Ascending aorta (tissue), 2 donors: ENCODE measurements at regions not wholly inside any gene's neighbourhood (a gene's known extent, or its start where the extent isn't known, plus 50 kb on each side); places are given as distances from the start of the nearest gene placed in this dataset.

Experiments used
- DNase-seq, 2 donors: peaks; one replicate each; pipeline ENCODE4 v3.0.0-alpha.2; 2019; ENCODE audit warnings: low spot score in 2 of 2
- H3K27ac ChIP-seq, 2 donors: fragments of 200-600 bp; sonication (generic); one replicate each; pipeline ENCODE4 v1.5.1; 2016 to 2017; ENCODE audit warnings: mild to moderate bottlenecking in 1 of 2
- H3K27me3 ChIP-seq: fragments of 200-600 bp; sonication (generic); one replicate; pipeline ENCODE4 v1.5.1; 2017
- H3K36me3 ChIP-seq, 2 donors: fragments of 200-600 bp; sonication (generic); one replicate each; pipeline ENCODE4 v1.5.1; 2016
- H3K4me1 ChIP-seq, 2 donors: fragments of 200-600 bp; sonication (generic); one replicate each; pipeline ENCODE4 v1.5.1; 2016 to 2017; ENCODE audit warnings: mild to moderate bottlenecking in 1 of 2
- H3K4me3 ChIP-seq, 2 donors: fragments of 200-600 bp; sonication (generic); one replicate each; pipeline ENCODE4 v1.5.1; 2016 to 2017; ENCODE audit warnings: mild to moderate bottlenecking in 1 of 2
- H3K9me3 ChIP-seq, 2 donors: fragments of 200-600 bp; sonication (generic); one replicate each; pipeline ENCODE4 v1.5.1; 2016
- intact Hi-C: fragments of 100-400 bp; cut with DNase I; formaldehyde crosslinking; loops from one replicate; pipeline ENCODE4 v1.15.1; 2023
- TF ChIP-seq, protein P1 (sequence below), 3 experiments: fragments of 200-600 bp in 2 of 3; fragments of 450-650 bp in 1 of 3; sonication (generic) in 2 of 3; IDR thresholded peaks; one replicate each; pipeline ENCODE4 v1.5.1; 2016 to 2019; ENCODE audit warnings: antibody characterized with exemption in 3 of 3, mild to moderate bottlenecking in 1 of 3, moderate library complexity in 1 of 3

DNA sequence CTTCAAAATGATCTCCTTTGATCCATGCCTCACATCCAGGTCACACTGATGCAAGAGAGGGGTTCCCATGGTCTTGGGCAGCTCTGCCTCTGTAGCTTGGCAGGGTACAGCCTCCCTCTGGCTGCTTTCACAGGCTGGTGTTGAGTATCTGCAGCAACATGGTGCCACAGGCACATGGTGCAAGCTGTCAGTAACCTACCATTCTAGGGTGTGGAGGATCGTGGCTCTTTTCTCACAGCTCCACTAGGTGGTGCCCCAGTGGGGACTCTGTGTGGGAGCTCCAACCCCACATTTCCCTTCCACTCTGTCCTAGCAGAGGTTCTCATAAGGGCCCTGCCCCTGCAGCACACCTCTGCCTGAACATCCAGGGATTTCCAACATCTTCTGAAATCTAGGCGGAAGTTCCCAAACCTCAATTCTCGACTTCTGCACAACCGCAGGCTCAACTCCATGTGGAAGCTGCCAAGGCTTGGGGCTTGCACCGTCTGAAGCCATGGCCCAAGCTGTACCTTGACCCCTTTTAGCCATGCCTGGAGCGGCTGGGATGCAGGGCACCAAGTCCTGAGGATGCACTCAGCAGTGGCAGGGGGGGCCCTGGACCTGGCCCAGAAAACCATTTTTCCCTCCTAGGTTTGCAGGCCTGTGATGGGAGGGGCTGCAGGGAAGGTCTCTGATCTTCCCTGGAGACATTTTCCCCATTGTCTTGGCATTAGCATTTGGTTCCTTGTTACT is 137.8 kb upstream of the NUDT6 start:
- TF ChIP-seq, protein P1, sequence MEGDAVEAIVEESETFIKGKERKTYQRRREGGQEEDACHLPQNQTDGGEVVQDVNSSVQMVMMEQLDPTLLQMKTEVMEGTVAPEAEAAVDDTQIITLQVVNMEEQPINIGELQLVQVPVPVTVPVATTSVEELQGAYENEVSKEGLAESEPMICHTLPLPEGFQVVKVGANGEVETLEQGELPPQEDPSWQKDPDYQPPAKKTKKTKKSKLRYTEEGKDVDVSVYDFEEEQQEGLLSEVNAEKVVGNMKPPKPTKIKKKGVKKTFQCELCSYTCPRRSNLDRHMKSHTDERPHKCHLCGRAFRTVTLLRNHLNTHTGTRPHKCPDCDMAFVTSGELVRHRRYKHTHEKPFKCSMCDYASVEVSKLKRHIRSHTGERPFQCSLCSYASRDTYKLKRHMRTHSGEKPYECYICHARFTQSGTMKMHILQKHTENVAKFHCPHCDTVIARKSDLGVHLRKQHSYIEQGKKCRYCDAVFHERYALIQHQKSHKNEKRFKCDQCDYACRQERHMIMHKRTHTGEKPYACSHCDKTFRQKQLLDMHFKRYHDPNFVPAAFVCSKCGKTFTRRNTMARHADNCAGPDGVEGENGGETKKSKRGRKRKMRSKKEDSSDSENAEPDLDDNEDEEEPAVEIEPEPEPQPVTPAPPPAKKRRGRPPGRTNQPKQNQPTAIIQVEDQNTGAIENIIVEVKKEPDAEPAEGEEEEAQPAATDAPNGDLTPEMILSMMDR (IDR thresholded peaks at IDR 0.05) = no peak
- peaks cover 0 to 3% of the 10 kb centered on the region in 2 donors for H3K9me3 ChIP-seq
- intact Hi-C loops = no loop called here
- H3K4me1 ChIP-seq = no peaks in the 10 kb centered on the region
- H3K27ac ChIP-seq = no peak overlapping the region
- no peak for DNase-seq
- H3K36me3 ChIP-seq = no peaks in the 10 kb centered on the region
- H3K4me3 ChIP-seq = no peak overlapping the region
- H3K27me3 ChIP-seq = no peaks in the 10 kb centered on the region

DNA sequence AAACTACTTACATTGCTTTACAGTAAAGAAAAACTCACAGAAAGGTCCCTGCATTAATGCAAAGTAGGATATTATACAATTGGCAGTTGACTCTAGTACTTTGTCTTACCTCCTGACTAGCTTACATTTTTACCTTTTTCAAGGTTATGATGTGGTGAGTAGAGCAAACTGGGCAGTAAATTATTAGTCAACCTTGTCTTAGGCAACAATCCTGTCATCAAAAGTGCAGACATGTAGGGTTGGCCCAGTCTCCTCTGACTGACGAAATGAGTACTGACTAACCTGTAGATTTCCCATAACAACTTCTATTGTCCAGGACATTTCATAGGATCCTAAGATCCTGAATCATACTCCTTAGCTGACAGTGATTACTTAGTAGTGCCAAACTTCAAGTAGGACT is 142.0 kb upstream of the NUDT6 start:
- no peak overlapping the region for H3K27ac ChIP-seq
- H3K36me3 ChIP-seq = no peaks in the 10 kb centered on the region
- H3K4me1 ChIP-seq = no peaks in the 10 kb centered on the region
- TF ChIP-seq, protein P1 (IDR thresholded peaks at IDR 0.05) = no peak
- intact Hi-C loops = no loop called here
- H3K9me3 ChIP-seq = no peaks in the 10 kb centered on the region
- no peak for DNase-seq
- no peak overlapping the region for H3K4me3 ChIP-seq
- no peaks in the 10 kb centered on the region for H3K27me3 ChIP-seq

DNA sequence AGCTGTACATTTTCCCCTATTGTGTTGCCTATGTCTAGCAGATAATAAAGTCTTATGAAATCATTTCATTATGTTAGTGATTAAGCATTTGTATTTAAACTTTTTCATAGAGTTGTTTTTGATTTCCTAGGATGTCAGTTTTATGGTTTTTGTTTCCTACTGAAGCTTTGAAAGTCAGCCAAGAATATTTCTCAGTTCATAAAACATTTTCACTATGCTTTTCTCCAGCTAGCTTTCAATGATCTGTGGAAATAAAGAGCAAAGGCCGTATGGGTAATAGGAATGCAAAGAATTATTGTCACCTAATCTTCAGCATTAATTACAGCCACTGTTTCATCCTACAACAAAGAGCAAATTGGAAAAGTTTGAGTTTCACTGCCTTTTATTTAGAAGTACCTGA is 145.7 kb upstream of the NUDT6 start:
- H3K36me3 ChIP-seq = no peaks in the 10 kb centered on the region
- intact Hi-C loops = no loop called here

DNA sequence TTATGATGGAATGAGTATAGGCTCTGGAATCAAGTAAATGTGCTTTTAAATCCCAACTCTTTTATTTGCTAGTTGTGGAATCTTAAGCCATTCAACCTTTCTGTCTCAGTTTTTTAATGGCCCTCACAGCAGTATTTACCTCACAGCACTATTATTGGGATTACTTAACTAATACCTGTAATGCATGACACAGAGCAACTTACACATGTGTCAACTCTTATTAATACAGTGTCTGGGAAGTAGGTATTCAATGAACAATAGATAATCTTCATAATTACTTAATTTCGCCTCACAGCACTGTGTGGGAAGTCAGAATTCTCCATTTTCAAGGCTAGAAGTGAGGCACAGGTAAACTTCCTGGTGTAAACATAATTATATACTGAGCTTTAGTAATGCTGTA is 149.7 kb upstream of the NUDT6 start:
- Histone ChIP-seq H3K4me1 (peaks cover 0 to 2% of the 10 kb centered on the region in 2 donors), H3K4me3 (no peak overlapping the region), H3K27me3 (no peaks in the 10 kb centered on the region), H3K27ac (no peak overlapping the region), H3K9me3 (no peaks in the 10 kb centered on the region), H3K36me3 (no peaks in the 10 kb centered on the region)
- TF ChIP-seq, protein P1 (IDR thresholded peaks at IDR 0.05) = no peak
- intact Hi-C loops = no loop called here
- DNase-seq = no peak

More for the DNA sequence above, 145.7 kb upstream of the NUDT6 start:
- TF ChIP-seq, protein P1 (IDR thresholded peaks at IDR 0.05) = no peak
- Histone ChIP-seq H3K27ac (no peak overlapping the region), H3K9me3 (no peaks in the 10 kb centered on the region), H3K27me3 (no peaks in the 10 kb centered on the region), H3K4me3 (no peak overlapping the region), H3K4me1 (peaks cover 0 to 2% of the 10 kb centered on the region in 2 donors)
- no peak for DNase-seq

DNA sequence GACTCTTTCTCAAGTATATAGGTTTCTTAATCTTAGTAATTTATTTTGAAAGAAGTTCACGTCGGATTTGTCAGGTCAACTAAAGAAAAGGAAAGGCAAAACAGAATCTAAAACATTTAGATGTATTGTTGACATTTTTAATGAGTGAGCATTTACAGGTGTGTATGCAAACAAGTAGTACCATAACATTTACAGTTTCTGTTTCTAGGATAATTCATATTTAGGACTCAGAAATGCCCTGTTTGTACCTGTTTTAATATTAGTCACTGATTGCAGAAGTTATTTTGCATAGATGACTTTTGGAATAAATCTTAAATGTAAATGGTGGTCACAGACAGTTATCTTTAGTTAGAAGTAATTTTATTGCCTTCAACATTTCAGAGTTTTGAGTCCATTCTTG is 151.3 kb upstream of the NUDT6 start:
- no peak for DNase-seq
- H3K4me3 ChIP-seq = no peak overlapping the region
- intact Hi-C loops = no loop called here
- no peak overlapping the region for H3K27ac ChIP-seq
- no peaks in the 10 kb centered on the region for H3K27me3 ChIP-seq
- H3K4me1 ChIP-seq = peaks cover 0 to 2% of the 10 kb centered on the region in 2 donors
- TF ChIP-seq, protein P1 (IDR thresholded peaks at IDR 0.05) = no peak
- H3K36me3 ChIP-seq = no peaks in the 10 kb centered on the region
- H3K9me3 ChIP-seq = no peaks in the 10 kb centered on the region
